ENCODE measurements at regions not wholly inside any gene's neighbourhood (a gene's known extent, or its start where the extent isn't known, plus 50 kb on each side); places are given as distances from the start of the nearest gene placed in this dataset.

DNA sequence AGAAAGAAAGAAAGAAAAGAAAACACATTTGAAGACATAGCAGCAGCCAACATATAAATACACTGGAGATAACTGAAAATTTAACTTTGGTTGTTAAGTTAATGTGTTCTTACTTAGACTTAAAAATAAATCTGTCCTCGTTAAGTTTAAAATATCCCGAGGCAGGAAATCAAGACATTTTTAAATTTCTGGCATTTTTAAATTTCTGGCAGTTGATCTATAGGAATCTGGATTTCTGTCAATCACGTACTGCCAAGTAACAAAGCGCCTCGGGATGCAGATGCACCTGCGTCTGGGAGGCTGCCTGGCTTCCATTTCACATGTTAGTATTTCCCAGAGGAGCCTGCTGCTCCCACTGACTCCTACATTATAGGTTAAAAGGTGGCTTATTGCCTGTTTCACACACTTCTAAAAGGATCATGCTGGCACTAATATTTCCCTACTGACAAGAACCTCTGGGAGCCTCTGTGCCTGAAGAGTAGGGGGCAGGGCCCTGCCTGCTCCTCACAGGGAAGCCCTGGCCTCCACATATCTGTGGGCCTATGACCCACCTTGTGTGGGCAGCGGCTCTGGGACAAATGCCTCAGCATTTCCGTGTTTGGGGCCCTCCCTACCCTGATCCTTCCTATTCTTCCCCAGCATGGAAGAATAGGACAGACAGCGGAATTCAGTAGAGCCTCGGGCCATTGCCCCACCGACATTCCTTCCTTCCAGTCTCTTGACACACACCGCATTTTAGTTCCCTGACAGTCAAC, 62.8 kb upstream of the ATP12A start:
- TF ChIP-seq ATF1 (CRISPR knock-in tag; IDR thresholded peaks at IDR 0.05) (no peak), PREB (CRISPR knock-in tag; IDR thresholded peaks at IDR 0.05; ENCODE audit: borderline replicate concordance) (no peak), NFATC4 (CRISPR knock-in tag; IDR thresholded peaks at IDR 0.05) (no peak), FOXP4 (CRISPR knock-in tag; IDR thresholded peaks at IDR 0.05) (no peak), RELA (CRISPR knock-in tag; IDR thresholded peaks at IDR 0.05; ENCODE audit: borderline replicate concordance) (no peak)
- Mint-ChIP-seq H3K27ac (no peak overlapping the region), H3K4me1 (peaks cover 19% of the 10 kb centered on the region), H3K4me3 (no peak overlapping the region), H3K36me3 (no peaks in the 10 kb centered on the region), H3K9me3 (no peaks in the 10 kb centered on the region), H3K27me3 (ENCODE audit: low read depth) (no peaks in the 10 kb centered on the region)
- POLR2A ChIA-PET: interaction anchor here (0.6 kb wide), 1 partner anchor 482 kb away, joined by 6 read pairs; no protein-coding TSS in a partner anchor
- CTCF ChIA-PET: no interaction called here
- peak; percentile 27; the same call in 1 of the 2 replicates for ATAC-seq
- DNase-seq (ENCODE audit: low spot score): no peak

DNA sequence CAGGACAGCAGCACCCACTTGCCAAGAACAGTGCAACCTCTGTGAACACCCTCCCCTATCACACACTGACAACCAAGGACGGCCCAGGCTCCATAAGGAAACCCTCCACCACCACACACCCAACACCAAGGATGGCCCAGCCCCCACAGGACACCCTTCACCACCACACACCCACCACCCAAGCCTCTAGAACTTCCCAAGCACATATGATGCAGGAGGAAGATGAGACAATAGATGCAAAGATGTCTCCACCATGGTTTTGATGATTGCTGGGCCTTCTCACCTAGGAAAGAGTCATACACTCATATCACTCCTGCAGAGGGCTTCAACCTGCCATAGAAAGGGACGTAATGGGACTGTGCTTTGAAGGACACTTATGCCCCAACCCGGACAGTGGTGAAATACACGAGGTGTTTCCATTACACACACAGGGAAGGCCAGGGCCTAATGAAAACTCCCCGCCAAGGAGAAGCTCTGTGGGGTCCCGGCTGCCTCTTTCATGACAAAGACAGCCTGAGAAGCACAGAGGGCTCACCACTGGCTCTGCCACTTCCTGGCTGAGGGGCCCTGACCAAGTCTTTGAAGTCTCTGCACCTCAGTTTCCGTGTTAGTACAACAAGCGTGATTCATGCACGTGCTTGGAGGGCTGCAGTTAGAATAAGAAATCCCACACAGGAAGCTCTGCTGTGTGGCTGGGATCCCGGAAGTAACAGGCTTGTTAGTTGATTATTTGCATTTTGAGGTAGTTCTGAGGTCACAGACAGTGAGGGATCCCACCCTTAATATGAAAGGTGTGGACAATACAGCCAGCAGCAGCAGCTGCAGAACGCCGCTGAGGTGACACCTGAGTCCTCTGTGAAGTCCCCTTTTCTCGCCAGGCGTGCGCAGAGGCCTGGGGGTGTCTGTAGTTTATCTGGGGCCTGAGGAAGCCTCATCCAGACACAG, 61.9 kb upstream of the ATP12A start:
- POLR2A ChIA-PET: interaction anchor here (0.6 kb wide), 1 partner anchor 483 kb away, joined by 6 read pairs; no protein-coding TSS in a partner anchor
- no peaks in the 10 kb centered on the region for H3K27me3 Mint-ChIP-seq (ENCODE audit: low read depth)
- H3K27ac Mint-ChIP-seq: no peak overlapping the region
- H3K36me3 Mint-ChIP-seq: no peaks in the 10 kb centered on the region
- ATAC-seq: peak; percentile 32; the same call in 1 of the 2 replicates
- TF ChIP-seq, protein P1, sequence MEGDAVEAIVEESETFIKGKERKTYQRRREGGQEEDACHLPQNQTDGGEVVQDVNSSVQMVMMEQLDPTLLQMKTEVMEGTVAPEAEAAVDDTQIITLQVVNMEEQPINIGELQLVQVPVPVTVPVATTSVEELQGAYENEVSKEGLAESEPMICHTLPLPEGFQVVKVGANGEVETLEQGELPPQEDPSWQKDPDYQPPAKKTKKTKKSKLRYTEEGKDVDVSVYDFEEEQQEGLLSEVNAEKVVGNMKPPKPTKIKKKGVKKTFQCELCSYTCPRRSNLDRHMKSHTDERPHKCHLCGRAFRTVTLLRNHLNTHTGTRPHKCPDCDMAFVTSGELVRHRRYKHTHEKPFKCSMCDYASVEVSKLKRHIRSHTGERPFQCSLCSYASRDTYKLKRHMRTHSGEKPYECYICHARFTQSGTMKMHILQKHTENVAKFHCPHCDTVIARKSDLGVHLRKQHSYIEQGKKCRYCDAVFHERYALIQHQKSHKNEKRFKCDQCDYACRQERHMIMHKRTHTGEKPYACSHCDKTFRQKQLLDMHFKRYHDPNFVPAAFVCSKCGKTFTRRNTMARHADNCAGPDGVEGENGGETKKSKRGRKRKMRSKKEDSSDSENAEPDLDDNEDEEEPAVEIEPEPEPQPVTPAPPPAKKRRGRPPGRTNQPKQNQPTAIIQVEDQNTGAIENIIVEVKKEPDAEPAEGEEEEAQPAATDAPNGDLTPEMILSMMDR (IDR thresholded peaks at IDR 0.05): no peak
- TF ChIP-seq USF1 (CRISPR knock-in tag; IDR thresholded peaks at IDR 0.05) (no peak), ZNF416 (CRISPR knock-in tag; IDR thresholded peaks at IDR 0.05) (no peak), NR3C1 (CRISPR knock-in tag; conservative IDR thresholded peaks at IDR 0.05; ENCODE audit: low read depth) (no peak), TP53 (CRISPR knock-in tag; IDR thresholded peaks at IDR 0.05) (no peak), ZNF512 (CRISPR knock-in tag; IDR thresholded peaks at IDR 0.05; ENCODE audit: borderline replicate concordance) (no peak), ERG (CRISPR knock-in tag; IDR thresholded peaks at IDR 0.05) (no peak), STAT6 (CRISPR knock-in tag; conservative IDR thresholded peaks at IDR 0.05; ENCODE audit: low read depth) (no peak)
- TF ChIP-seq, protein P2, sequence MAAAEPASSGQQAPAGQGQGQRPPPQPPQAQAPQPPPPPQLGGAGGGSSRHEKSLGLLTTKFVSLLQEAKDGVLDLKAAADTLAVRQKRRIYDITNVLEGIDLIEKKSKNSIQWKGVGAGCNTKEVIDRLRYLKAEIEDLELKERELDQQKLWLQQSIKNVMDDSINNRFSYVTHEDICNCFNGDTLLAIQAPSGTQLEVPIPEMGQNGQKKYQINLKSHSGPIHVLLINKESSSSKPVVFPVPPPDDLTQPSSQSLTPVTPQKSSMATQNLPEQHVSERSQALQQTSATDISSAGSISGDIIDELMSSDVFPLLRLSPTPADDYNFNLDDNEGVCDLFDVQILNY (CRISPR knock-in tag; IDR thresholded peaks at IDR 0.05): no peak
- H3K9me3 Mint-ChIP-seq: no peaks in the 10 kb centered on the region
- H3K4me1 Mint-ChIP-seq: peaks cover 19% of the 10 kb centered on the region
- DNase-seq (ENCODE audit: low spot score): no peak
- CTCF ChIA-PET: interaction anchor here (0.6 to 1.8 kb wide), 5 partner anchors 9 to 461 kb away, joined by 4 to 8 read pairs (median 4); partner anchors contain the start of gene ATP12A
- no peak overlapping the region for H3K4me3 Mint-ChIP-seq
